Fibroblast of villous mesenchyme (primary cell): ENCODE measurements at regions not wholly inside any gene's neighbourhood (a gene's known extent, or its start where the extent isn't known, plus 50 kb on each side); places are given as distances from the start of the nearest gene placed in this dataset.

Source experiments
- DNase-seq: peaks from one replicate; pipeline ENCODE4 v3.0.0-alpha.2; 2010; ENCODE audit warnings: low read depth
- H3K4me3 ChIP-seq: 2 replicates; pipeline ENCODE4 v1.5.1; 2011; ENCODE audit warnings: low read depth, mild to moderate bottlenecking, low read length
- TF ChIP-seq, protein P1 (sequence below): IDR thresholded peaks from 2 replicates; pipeline ENCODE4 v1.5.1; 2012; ENCODE audit warnings: low read depth, mild to moderate bottlenecking, low read length; ENCODE audit not compliant: insufficient read depth

DNA sequence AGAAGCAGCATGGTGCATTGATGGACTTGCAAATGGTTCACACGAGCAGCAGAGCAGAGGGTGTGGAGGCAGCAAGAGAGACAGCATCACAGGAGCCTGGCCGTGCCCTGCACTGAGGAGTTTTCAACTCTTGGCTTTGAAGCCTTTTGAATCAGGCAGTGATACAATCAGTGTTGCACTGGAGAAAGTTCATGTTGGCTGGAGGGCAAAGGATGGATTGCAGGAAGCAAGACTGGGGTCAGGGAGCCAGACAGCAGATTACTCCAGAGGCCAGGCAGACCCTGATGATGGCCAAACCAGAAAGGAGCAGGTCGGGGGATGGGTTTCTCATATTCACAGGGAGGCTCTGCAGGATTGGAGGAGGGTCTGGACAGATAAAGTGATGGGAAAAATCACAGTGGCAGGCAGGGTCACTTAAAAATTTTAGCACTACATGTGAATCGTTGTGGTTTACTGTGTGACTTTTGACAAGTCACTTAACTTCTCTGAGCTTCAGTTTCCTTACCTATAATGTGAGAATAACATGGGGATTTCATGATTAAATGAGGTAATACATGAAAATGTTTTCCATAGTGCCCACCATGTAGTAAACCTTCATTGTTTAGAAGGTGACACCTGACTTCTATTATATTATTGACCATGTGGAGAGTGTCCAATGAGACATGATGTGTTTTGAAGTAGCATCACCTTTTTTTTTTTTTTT is 125.3 kb downstream of the SALL1 start:
- DNase-seq, result no peak
- TF ChIP-seq, protein P1, sequence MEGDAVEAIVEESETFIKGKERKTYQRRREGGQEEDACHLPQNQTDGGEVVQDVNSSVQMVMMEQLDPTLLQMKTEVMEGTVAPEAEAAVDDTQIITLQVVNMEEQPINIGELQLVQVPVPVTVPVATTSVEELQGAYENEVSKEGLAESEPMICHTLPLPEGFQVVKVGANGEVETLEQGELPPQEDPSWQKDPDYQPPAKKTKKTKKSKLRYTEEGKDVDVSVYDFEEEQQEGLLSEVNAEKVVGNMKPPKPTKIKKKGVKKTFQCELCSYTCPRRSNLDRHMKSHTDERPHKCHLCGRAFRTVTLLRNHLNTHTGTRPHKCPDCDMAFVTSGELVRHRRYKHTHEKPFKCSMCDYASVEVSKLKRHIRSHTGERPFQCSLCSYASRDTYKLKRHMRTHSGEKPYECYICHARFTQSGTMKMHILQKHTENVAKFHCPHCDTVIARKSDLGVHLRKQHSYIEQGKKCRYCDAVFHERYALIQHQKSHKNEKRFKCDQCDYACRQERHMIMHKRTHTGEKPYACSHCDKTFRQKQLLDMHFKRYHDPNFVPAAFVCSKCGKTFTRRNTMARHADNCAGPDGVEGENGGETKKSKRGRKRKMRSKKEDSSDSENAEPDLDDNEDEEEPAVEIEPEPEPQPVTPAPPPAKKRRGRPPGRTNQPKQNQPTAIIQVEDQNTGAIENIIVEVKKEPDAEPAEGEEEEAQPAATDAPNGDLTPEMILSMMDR, result no peak

DNA sequence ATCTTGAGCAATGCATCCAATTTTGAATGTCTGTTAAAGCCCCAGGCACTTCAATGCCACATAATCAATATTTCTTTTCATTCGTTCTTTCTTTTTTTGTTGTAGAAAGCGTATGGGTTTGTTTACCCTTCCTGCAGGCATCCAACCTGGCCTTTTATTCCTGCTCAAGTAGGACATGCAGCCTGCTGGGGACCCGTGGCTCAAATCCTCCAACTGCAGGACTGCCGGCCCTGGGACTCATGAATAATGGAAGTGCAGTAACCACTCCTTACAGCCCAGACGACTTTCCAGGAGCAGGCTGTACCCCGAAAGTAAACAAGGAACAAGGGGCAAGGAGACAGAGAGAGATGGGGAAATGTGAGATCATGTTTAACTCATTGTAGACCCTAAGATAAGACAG is 126.4 kb downstream of the SALL1 start:
- no peak overlapping the region for H3K4me3 ChIP-seq
- TF ChIP-seq, protein P1, result no peak
- DNase-seq, result no peak

More for the DNA sequence above, 125.3 kb downstream of the SALL1 start:
- no peak overlapping the region for H3K4me3 ChIP-seq

DNA sequence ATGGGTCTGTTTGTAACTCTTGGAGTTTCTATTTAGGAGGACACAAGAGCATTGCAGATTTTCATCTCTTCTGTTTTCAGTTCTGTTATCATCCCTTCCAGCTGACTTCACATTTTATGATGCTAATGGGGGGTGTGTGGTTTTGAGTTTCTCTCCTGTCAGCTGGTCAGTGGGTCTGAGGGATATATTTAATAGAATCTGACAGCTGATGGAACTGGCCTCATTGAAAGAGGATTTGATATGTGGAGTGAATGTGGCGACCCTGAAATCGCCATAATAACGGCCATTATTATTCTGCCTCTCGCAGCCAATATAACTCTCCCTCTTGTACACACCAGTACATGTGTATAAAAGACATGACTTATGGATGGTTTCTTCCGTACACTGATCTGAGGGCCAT is 128.1 kb downstream of the SALL1 start:
- no peak for DNase-seq
- H3K4me3 ChIP-seq, result no peak overlapping the region
- TF ChIP-seq, protein P1, result no peak

DNA sequence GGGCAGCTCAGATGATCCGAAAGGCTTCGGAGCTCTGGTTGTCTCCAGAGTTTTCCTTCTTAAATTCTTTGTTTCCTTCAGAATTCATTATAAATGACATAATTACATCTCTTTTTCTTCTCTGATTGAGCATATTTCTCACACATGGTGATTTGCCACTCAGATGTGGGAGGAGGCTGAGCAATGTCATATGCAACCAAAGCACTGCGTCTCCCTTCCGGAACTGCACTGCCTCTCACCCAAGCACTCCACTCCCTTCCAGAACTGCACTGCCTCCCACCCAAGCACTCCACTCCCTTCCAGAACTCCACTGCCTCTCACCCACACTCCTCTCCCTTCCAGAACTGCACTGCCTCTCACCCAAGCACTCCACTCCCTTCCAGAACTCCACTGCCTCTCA is 131.5 kb downstream of the SALL1 start:
- DNase-seq, result no peak
- H3K4me3 ChIP-seq, result no peak overlapping the region
- TF ChIP-seq, protein P1, result no peak

DNA sequence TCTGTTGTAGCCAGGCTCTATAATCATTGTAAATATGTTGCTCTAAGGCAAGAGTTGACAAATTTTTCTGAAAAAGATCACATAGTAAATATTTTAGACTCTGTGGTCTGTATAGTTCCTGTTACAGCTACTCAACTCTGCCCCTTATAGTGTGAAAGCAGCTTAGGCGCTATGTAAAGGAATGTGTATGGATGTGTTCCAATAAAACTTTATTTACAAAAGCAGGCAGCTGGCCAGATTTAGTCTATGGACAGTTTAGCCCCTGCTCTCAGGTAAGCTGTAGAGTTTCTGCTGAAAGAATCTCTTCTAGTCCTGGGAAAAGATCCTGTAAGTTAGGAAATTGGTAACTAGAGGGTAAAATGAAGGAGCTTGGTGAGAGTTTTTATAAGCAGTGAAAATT is 133.1 kb downstream of the SALL1 start:
- DNase-seq, result no peak
- TF ChIP-seq, protein P1, result no peak
- H3K4me3 ChIP-seq, result no peak overlapping the region

DNA sequence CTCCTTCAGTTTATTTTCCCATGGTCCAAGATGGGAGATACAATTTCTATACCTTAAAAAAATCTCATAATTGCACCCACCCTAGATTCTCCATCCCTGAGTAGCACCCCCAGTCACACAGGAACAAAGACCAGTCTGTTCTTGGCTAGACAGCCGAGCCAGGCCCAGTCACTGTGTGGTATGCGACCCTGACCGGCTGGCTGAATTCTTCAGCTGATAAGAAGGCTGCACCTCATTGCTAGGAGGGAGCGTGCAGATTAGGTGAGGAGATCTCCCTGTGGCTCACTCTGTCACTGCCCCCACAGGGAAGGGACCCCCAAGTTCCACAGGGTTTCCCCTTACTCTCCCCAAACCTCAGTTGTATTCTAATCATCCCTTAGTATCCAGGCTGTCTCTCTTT is 138.7 kb downstream of the SALL1 start:
- H3K4me3 ChIP-seq, result no peak overlapping the region
- TF ChIP-seq, protein P1, result no peak
- no peak for DNase-seq

DNA sequence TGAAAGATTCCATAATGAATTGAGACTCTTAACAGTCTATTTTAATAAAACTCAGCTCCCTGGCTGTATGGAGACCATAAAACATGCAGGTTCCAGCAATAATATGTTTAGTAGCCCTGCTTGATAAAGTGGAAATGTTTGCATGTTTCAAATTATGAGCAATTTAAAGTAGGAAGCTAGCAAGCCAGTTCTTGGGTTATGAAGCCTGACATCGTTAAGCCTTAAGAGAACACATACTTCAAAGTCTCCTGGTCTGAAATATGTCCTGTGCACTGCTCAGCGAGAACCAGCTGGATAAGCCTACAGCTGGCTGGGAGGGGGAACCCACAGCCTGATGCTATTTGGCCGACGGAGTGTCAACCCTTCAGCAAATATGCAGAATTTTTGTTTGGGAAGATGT is 140.3 kb downstream of the SALL1 start:
- H3K4me3 ChIP-seq, result no peak overlapping the region
- DNase-seq, result no peak
- TF ChIP-seq, protein P1, result no peak
